ENCODE measurements at regions not wholly inside any gene's neighbourhood (a gene's known extent, or its start where the extent isn't known, plus 50 kb on each side); places are given as distances from the start of the nearest gene placed in this dataset.

- no peak for TF ChIP-seq CTCF (IDR thresholded peaks at IDR 0.05)
- no peak for TF ChIP-seq POLR2A (IDR thresholded peaks at IDR 0.05)
- Histone ChIP-seq H3K4me3 (no peak overlapping the region), H3K9me3 (no peaks in the 10 kb centered on the region), H3K4me1 (peaks cover 0 to 6% (median 0%) of the 10 kb centered on the region in 12 donors), H3K27me3 (peaks cover 0 to 4% (median 0%) of the 10 kb centered on the region in 9 donors), H3K27ac (no peak overlapping the region), H3K36me3 (no peaks in the 10 kb centered on the region)
- ATAC-seq (no peak), DNase-seq (no peak)
- WGBS, 4 donors = 56 to 72% (median 66%) methylated on average over 3 of the region's 3 CpGs
- intact Hi-C loops (cut with DNase I) = no loop called here
Measured at GRCh38 chr1:163933437-163933836, 611.7 kb downstream of the NUF2 start.

GRCh38 chr1:163935738-163936374 lies 614.1 kb downstream of the NUF2 start:
- WGBS, 4 donors = 73 to 81% (median 79%) methylated on average over 3 of the region's 3 CpGs
- intact Hi-C loops (cut with DNase I) = no loop called here
- H3K4me1 ChIP-seq = no peaks in the 10 kb centered on the region

GRCh38 chr1:163959622-163960021 lies 599.4 kb upstream of the PBX1 start:
- peaks cover 0 to 47% (median 14%) of the 10 kb centered on the region in 12 donors for H3K9me3 ChIP-seq
- TF ChIP-seq CTCF (IDR thresholded peaks at IDR 0.05) (no peak), POLR2A (IDR thresholded peaks at IDR 0.05) (no peak)
- 90 to 96% (median 94%) methylated on average over 1 of the region's 1 CpG for WGBS, 4 donors
- no peak overlapping the region for H3K27ac ChIP-seq
- no peaks in the 10 kb centered on the region for H3K27me3 ChIP-seq
- H3K36me3 ChIP-seq = no peaks in the 10 kb centered on the region
- H3K4me3 ChIP-seq = no peak overlapping the region
- intact Hi-C loops (cut with DNase I) = no loop called here
- H3K4me1 ChIP-seq = no peaks in the 10 kb centered on the region
- no peak for DNase-seq
- ATAC-seq = no peak

More at GRCh38 chr1:163935738-163936374, 614.1 kb downstream of the NUF2 start:
- no peak overlapping the region for H3K4me3 ChIP-seq
- no peaks in the 10 kb centered on the region for H3K36me3 ChIP-seq
- TF ChIP-seq CTCF (IDR thresholded peaks at IDR 0.05) = no peak
- no peak for TF ChIP-seq POLR2A (IDR thresholded peaks at IDR 0.05)
- DNase-seq (no peak), ATAC-seq (no peak)
- H3K27ac ChIP-seq = no peak overlapping the region
- H3K9me3 ChIP-seq = no peaks in the 10 kb centered on the region
- H3K27me3 ChIP-seq = peaks cover 0 to 4% (median 0%) of the 10 kb centered on the region in 9 donors

- no peak for ATAC-seq
- Histone ChIP-seq H3K36me3 (no peaks in the 10 kb centered on the region), H3K9me3 (peaks cover 0 to 21% (median 4%) of the 10 kb centered on the region in 12 donors), H3K27me3 (no peaks in the 10 kb centered on the region), H3K4me3 (no peak overlapping the region), H3K27ac (no peak overlapping the region), H3K4me1 (no peaks in the 10 kb centered on the region)
- 63 to 73% (median 67%) methylated on average over 2 of the region's 2 CpGs for WGBS, 4 donors
- DNase-seq = no peak
- intact Hi-C loops (cut with DNase I) = no loop called here
- no peak for TF ChIP-seq POLR2A (IDR thresholded peaks at IDR 0.05)
- no peak for TF ChIP-seq CTCF (IDR thresholded peaks at IDR 0.05)
Measured at GRCh38 chr1:163970151-163970550, 588.8 kb upstream of the PBX1 start.

All from heart left ventricle (tissue), 16 donors.